Sigmoid colon (tissue), 4 donors: ENCODE measurements at regions not wholly inside any gene's neighbourhood (a gene's known extent, or its start where the extent isn't known, plus 50 kb on each side); places are given as distances from the start of the nearest gene placed in this dataset.

ENCODE experiments used
- EP300 ChIP-seq, 4 donors: sonication (generic); formaldehyde crosslinking; IDR thresholded peaks; one replicate each; pipeline ENCODE4 v1.6.1; 2017; ENCODE audit warnings: antibody characterized with exemption in 4 of 4
- POLR2A ChIP-seq, 2 donors: fragments of 450-650 bp; IDR thresholded peaks; one replicate each; pipeline ENCODE4 v1.6.1; 2016; ENCODE audit warnings: antibody characterized with exemption in 2 of 2, mild to moderate bottlenecking in 2 of 2, moderate library complexity in 2 of 2
- POLR2AphosphoS5 ChIP-seq, 4 donors: sonication (generic); formaldehyde crosslinking; IDR thresholded peaks; one replicate each; pipeline ENCODE4 v1.6.1; 2017; ENCODE audit warnings: antibody characterized with exemption in 4 of 4
- TF ChIP-seq, protein P1 (sequence below), 4 experiments: fragments of 450-650 bp in 3 of 4; fragments of 200-600 bp in 1 of 4; IDR thresholded peaks; one replicate each; pipeline ENCODE4 v1.5.1; 2016 to 2019; ENCODE audit warnings: antibody characterized with exemption in 4 of 4, mild to moderate bottlenecking in 3 of 4, moderate library complexity in 2 of 4

DNA sequence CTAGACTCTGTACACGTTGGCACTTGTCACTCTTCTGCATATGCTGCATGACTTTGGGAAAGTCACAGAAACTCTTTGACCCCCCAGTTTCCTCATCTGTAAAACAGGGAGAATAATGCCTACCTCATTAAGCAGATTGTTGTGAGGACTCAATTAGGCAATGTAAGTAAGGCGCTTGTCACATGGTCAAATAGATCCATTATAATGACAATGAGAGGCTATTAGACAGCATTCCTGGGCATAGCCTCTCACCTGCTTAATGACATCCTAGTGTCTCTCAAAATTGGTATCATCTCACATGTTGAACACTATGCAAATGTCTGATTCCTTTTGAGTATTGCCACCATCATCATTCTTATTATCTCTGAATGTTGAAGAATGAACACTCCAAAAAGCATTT is 172.6 kb upstream of the JADE1 start:
- TF ChIP-seq, protein P1, sequence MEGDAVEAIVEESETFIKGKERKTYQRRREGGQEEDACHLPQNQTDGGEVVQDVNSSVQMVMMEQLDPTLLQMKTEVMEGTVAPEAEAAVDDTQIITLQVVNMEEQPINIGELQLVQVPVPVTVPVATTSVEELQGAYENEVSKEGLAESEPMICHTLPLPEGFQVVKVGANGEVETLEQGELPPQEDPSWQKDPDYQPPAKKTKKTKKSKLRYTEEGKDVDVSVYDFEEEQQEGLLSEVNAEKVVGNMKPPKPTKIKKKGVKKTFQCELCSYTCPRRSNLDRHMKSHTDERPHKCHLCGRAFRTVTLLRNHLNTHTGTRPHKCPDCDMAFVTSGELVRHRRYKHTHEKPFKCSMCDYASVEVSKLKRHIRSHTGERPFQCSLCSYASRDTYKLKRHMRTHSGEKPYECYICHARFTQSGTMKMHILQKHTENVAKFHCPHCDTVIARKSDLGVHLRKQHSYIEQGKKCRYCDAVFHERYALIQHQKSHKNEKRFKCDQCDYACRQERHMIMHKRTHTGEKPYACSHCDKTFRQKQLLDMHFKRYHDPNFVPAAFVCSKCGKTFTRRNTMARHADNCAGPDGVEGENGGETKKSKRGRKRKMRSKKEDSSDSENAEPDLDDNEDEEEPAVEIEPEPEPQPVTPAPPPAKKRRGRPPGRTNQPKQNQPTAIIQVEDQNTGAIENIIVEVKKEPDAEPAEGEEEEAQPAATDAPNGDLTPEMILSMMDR (IDR thresholded peaks at IDR 0.05), result no peak
- TF ChIP-seq POLR2A (IDR thresholded peaks at IDR 0.05) (no peak), EP300 (IDR thresholded peaks at IDR 0.05) (no peak), POLR2AphosphoS5 (IDR thresholded peaks at IDR 0.05) (no peak)
